22Rv1 (cell line): ENCODE measurements at regions not wholly inside any gene's neighbourhood (a gene's known extent, or its start where the extent isn't known, plus 50 kb on each side); places are given as distances from the start of the nearest gene placed in this dataset.
"Not testable (repeated sequence)": the region's sequence is repeated elsewhere in the genome, so short reads cannot be mapped to it uniquely, and the experiment has no call there.

Experiments used
- H3K27ac ChIP-seq: fragments of 450-650 bp; 2 replicates; pipeline ENCODE4 v1.5.1; 2017
- ZFX ChIP-seq: fragments of 450-650 bp; IDR thresholded peaks from 2 replicates; pipeline ENCODE4 v1.6.1; 2017; ENCODE audit warnings: antibody characterized with exemption, borderline replicate concordance
- TF ChIP-seq, protein P1 (sequence below): fragments of 450-650 bp; IDR thresholded peaks from 2 replicates; pipeline ENCODE4 v1.5.1; 2017; ENCODE audit warnings: mild to moderate bottlenecking

DNA sequence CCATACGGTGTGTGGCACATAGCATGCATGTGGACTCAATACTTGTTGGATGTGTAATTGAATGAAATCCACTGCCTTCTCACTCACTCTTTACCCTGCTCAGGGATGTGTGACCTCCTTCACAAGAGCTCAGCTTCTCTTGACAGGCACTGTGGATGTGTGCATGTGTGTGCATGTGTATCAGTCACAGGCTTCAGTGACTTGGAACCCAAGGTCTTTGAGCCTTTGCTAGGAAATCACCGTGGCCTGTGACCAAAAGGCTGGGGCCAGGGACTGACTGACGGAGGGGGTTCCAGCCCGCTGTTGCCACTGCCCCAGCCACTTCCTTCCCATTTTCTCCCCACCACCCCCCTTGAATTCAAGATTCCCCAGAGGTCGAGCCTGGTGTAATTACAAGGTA is 144.4 kb upstream of the POU3F1 start:
- TF ChIP-seq, protein P1, sequence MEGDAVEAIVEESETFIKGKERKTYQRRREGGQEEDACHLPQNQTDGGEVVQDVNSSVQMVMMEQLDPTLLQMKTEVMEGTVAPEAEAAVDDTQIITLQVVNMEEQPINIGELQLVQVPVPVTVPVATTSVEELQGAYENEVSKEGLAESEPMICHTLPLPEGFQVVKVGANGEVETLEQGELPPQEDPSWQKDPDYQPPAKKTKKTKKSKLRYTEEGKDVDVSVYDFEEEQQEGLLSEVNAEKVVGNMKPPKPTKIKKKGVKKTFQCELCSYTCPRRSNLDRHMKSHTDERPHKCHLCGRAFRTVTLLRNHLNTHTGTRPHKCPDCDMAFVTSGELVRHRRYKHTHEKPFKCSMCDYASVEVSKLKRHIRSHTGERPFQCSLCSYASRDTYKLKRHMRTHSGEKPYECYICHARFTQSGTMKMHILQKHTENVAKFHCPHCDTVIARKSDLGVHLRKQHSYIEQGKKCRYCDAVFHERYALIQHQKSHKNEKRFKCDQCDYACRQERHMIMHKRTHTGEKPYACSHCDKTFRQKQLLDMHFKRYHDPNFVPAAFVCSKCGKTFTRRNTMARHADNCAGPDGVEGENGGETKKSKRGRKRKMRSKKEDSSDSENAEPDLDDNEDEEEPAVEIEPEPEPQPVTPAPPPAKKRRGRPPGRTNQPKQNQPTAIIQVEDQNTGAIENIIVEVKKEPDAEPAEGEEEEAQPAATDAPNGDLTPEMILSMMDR: no peak
- TF ChIP-seq ZFX: no peak
- H3K27ac ChIP-seq: no peak overlapping the region

DNA sequence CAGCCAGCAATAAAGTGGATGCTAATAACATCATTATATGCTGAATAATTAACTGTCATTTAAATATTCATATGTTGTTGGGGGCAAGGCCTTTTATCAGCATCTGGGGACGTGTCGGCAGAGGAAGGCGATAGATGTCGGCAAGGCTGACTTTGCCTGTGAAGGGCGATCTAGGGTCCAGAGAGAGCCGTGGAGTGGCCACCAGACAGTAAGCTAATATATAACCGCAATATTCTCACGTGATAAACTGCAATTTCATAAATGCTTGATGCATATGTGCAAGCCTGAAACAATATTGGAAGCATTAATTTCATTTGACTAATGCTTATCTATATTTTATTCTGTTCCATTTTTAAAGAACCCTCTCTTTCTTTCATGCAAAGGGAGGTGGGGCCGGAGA is 141.0 kb upstream of the POU3F1 start:
- TF ChIP-seq, protein P1: no peak
- TF ChIP-seq ZFX: no peak
- H3K27ac ChIP-seq: no peak overlapping the region

DNA sequence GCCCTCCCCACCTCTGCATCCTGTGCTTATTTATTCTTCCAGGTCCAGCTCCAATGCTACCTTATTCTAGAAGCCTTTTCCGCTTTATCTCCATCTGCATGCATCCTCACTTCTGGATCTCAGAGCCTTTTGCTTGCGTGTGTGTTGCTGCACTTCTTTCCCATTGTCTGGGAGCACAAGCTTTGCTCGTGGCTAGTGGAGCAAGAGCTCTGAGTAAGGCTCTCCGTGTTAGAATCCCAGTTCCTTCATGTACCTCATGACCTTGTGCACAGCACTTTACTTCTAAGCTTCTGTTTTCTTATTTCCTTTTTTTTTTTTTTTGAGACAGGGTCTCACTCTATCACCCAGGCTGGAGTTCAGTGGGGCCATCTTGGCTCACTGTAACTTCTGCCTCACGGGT is 140.0 kb upstream of the POU3F1 start:
- H3K27ac ChIP-seq: no peak overlapping the region
- TF ChIP-seq, protein P1: no peak
- no peak for TF ChIP-seq ZFX

DNA sequence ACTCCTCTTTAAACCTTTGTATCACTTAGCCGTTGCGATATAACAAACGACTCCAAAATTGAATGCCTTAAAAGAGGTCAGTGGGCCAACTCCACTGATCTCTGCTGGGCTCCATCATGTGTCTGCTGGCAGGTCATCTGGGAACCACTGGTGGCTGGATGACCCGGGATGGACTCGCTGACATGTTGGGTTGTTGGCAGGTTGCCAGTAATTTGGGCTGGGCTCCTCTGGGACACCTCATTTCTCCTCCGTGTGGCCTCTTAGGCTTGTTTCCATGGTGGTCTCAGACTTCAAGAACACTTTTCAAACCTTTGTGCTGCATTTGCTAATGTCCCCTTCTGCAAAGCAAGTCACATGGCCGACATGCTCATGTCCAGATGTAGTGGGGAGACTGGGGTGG is 139.3 kb upstream of the POU3F1 start:
- H3K27ac ChIP-seq: no peak overlapping the region
- no peak for TF ChIP-seq ZFX
- TF ChIP-seq, protein P1: no peak

DNA sequence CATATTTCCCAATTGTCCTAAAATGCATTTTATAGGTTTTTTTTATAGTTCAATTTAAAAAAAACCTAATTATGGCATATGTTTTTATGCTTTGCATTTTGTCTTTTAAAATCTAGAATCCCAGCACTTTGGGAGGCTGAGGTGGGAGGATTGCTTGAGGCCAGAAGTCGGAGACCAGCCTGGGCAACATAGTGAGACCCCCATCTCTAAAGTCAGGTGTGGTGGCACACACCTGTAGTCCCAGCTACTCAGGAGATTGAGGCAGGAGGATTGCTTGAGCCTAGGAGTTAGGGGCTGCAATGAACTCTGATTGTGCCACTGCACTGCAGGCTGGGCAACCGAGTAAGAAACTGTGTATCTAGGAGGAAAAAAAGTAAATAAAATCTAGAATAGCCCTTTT is 137.2 kb upstream of the POU3F1 start:
- TF ChIP-seq, protein P1: no peak
- TF ChIP-seq ZFX: no peak
- H3K27ac ChIP-seq: no peak overlapping the region

DNA sequence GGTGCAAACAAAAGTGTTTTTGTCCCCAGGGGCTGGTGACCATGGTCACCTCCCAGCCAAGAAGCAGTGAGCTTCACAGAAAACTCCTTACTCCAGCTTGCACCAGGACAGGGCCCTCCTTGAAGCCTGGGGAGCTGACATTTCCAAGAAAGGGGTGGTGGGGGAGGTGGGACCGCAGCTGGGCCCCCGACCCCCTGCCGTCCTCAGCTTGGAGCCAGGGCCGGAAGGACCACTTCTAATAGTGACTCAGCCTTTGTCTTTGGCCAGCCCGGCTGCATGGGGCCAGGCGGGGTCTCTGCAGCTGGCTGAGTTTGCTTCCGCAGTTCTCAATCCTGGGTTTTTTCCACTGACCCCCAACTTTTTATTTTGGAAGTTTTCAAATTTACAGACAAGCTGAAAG is 136.5 kb upstream of the POU3F1 start:
- H3K27ac ChIP-seq: no peak overlapping the region
- TF ChIP-seq ZFX: no peak
- TF ChIP-seq, protein P1: no peak

DNA sequence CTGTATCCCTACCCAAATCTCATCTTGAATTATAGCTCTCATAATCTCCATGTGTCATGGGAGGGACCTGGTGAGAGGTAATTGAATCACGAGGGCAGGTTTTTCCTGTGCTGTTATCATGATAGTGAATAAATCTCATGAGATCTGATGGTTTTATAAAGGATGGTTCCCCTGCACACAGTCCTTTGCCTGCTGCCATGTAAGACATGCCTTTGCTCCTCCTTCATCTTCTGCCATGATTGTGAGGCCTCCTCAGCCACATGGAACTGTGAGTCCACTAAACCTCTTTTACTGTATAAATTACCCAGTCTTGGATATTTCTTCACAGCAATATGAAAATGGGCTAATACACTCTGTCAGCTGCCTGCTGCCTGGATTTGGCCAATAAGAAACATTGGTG is 133.8 kb upstream of the POU3F1 start:
- H3K27ac ChIP-seq: not testable (repeated sequence)

DNA sequence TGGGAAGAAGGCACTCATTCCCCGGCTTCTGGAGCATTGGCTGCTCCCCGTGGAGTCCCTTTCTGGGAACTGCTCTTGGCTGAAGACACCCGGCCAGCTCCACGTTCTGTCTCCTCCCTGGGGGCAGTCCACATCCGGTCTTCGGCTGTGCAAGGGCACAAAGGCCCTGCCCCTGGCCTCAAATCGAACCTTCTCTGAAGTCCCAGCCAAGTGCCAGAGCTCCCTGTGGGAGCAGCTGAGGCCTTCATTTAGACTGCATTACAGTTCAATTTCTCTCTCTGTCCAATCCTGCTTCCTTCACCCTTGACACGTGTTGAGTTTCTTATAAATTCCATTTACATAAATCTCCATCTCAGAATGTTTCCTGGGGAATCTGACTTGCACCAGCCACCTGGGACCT is 132.9 kb upstream of the POU3F1 start:
- no peak for TF ChIP-seq ZFX
- TF ChIP-seq, protein P1: no peak

More for the DNA sequence above, 132.9 kb upstream of the POU3F1 start:
- no peak overlapping the region for H3K27ac ChIP-seq
